ENCODE measurements at regions not wholly inside any gene's neighbourhood (a gene's known extent, or its start where the extent isn't known, plus 50 kb on each side); places are given as distances from the start of the nearest gene placed in this dataset.

- TF ChIP-seq CTCF (IDR thresholded peaks at IDR 0.05) = no peak
- no peak for TF ChIP-seq POLR2A (IDR thresholded peaks at IDR 0.05)
These were observed 377.2 kb downstream of the SUCLA2 start for GRCh38 chr13:47623862-47624261.
